ENCODE measurements at regions not wholly inside any gene's neighbourhood (a gene's known extent, or its start where the extent isn't known, plus 50 kb on each side); places are given as distances from the start of the nearest gene placed in this dataset.

DNA sequence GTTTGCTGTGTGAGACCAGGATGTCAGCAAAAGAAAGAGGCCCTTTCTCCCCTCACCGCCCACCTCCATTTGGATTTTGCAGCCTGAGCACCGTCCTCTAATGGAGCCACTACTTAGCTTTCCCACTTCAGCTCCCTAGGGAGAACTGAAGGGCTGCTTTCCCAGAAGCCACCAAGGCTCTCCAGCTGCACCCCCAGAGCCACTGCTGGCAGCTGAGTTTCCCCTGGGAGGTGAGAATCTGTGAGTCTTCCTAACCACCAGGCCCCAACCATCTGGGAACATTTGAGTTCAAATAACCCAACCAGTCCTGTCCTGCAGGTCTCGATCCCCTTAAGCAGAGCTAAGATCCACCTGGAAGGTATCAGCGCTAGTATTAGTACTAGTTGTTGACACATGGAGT is 173.1 kb upstream of the USP9X start:
- TF ChIP-seq CTCF (IDR thresholded peaks at IDR 0.05) = no peak
- TF ChIP-seq POLR2A (IDR thresholded peaks at IDR 0.05) = no peak

All from upper lobe of left lung (tissue), 4 donors.